ENCODE measurements at regions not wholly inside any gene's neighbourhood (a gene's known extent, or its start where the extent isn't known, plus 50 kb on each side); places are given as distances from the start of the nearest gene placed in this dataset.

DNA sequence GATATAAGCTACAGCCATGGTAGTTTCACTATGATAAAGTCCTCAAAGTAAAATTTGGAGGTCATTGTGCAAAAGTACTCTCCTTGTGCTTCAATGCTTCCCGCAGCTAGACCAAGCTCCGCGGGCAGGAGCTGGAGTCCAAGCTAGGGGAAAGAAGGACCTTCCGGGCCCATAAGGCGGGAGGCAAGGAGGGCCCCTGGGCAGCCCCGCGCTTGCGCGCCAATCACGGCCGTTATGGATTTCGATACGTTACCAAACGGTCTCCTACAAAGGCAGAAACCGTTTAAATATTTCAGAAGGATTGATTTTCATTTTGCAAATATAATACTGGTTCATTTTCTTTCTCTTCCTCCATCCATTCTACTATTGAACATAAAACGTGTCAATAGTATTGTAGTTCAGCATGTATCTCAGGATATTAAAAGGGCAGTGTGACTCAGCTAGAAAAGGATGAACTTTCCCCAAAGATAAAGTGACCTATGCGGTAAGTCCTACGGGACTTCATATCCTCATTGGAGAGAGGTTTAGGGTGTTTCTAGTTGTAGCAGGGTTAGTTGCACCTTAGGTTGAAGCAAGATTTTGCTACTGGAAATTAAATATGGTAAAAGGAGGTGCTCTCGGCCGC lies 128.0 kb downstream of the KIF20B start:
- Histone ChIP-seq H3K27ac (ENCODE audit: low read depth, low read length, severe bottlenecking) (no peak overlapping the region), H3K9me3 (ENCODE audit: control insufficient read depth, low read length) (peaks cover 4% of the 10 kb centered on the region), H3K4me3 (ENCODE audit: extremely low read depth, insufficient read depth, low read length, poor library complexity, severe bottlenecking) (no peak overlapping the region), H3K36me3 (ENCODE audit: control insufficient read depth, insufficient read depth, low read length) (no peaks in the 10 kb centered on the region), H3K4me1 (ENCODE audit: control insufficient read depth, insufficient read depth, low read length, poor library complexity, severe bottlenecking) (no peaks in the 10 kb centered on the region)
- 85 to 95% methylated on average over 4 to 16 of the region's 20 CpGs for WGBS, 2 experiments (ENCODE audit: insufficient coverage in 2 of 2)

DNA sequence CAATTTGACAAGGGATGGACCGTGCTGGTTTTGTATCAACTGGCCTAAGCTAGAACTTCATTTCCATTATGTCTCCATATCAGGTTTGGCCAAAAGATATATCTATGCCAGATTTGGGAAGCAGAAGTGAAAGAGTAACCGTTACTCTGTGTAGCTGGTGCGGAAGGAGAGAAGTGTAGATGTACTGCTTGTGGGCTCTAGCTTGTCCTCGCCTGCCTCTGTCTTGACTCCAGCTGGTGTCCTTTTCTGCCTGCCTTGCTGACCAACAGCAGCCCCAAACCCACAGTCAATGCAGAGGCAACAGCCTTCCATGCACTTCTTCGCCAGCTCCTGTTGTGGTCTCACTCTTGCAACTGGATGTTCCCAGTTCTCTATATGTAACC lies 128.5 kb downstream of the KIF20B start:
- H3K9me3 ChIP-seq (ENCODE audit: control insufficient read depth, low read length): peaks cover 4% of the 10 kb centered on the region
- H3K27ac ChIP-seq (ENCODE audit: low read depth, low read length, severe bottlenecking): no peak overlapping the region
- no peaks in the 10 kb centered on the region for H3K36me3 ChIP-seq (ENCODE audit: control insufficient read depth, insufficient read depth, low read length)
- no peak overlapping the region for H3K4me3 ChIP-seq (ENCODE audit: extremely low read depth, insufficient read depth, low read length, poor library complexity, severe bottlenecking)
- H3K4me1 ChIP-seq (ENCODE audit: control insufficient read depth, insufficient read depth, low read length, poor library complexity, severe bottlenecking): no peaks in the 10 kb centered on the region
- 89% methylated on average over 2 of the region's 5 CpGs; no CpG with 5 or more reads in 1 of the 2 experiments for whole genome bisulfite sequencing, 2 experiments (ENCODE audit: insufficient coverage in 2 of 2)

GRCh38 chr10:89830624-89831023 lies 129.2 kb downstream of the KIF20B start:
- peaks cover 4% of the 10 kb centered on the region for H3K9me3 ChIP-seq (ENCODE audit: control insufficient read depth, low read length)
- no peaks in the 10 kb centered on the region for H3K4me1 ChIP-seq (ENCODE audit: control insufficient read depth, insufficient read depth, low read length, poor library complexity, severe bottlenecking)
- no peak overlapping the region for H3K27ac ChIP-seq (ENCODE audit: low read depth, low read length, severe bottlenecking)
- WGBS, 2 experiments (ENCODE audit: insufficient coverage in 2 of 2): 100% methylated on average over 2 of the region's 2 CpGs; no CpG with 5 or more reads in 1 of the 2 experiments
- H3K36me3 ChIP-seq (ENCODE audit: control insufficient read depth, insufficient read depth, low read length): no peaks in the 10 kb centered on the region
- H3K4me3 ChIP-seq (ENCODE audit: extremely low read depth, insufficient read depth, low read length, poor library complexity, severe bottlenecking): no peak overlapping the region

DNA sequence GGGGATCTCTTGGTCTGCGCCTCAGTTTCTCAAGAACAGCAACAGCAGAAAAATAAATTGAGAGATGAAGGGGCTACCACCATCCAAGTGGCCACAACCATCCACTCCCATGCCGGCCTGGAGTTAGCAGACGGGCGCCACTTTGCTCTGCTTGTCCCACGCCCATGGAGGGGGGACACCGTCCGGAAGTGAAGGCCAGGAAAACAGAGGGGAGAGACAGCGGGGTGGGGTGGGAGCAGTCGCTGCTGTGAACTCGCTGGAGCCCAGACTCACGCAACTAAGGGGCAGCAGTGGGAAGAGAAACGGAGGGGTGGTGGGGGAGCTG lies 135.4 kb downstream of the KIF20B start:
- WGBS, 2 experiments (ENCODE audit: insufficient coverage in 2 of 2): 96 to 97% methylated on average over 11 to 12 of the region's 12 CpGs
- Histone ChIP-seq H3K36me3 (ENCODE audit: control insufficient read depth, insufficient read depth, low read length) (no peaks in the 10 kb centered on the region), H3K4me3 (ENCODE audit: extremely low read depth, insufficient read depth, low read length, poor library complexity, severe bottlenecking) (no peak overlapping the region), H3K9me3 (ENCODE audit: control insufficient read depth, low read length) (peaks cover 4% of the 10 kb centered on the region), H3K27ac (ENCODE audit: low read depth, low read length, severe bottlenecking) (no peak overlapping the region), H3K4me1 (ENCODE audit: control insufficient read depth, insufficient read depth, low read length, poor library complexity, severe bottlenecking) (no peaks in the 10 kb centered on the region)

DNA sequence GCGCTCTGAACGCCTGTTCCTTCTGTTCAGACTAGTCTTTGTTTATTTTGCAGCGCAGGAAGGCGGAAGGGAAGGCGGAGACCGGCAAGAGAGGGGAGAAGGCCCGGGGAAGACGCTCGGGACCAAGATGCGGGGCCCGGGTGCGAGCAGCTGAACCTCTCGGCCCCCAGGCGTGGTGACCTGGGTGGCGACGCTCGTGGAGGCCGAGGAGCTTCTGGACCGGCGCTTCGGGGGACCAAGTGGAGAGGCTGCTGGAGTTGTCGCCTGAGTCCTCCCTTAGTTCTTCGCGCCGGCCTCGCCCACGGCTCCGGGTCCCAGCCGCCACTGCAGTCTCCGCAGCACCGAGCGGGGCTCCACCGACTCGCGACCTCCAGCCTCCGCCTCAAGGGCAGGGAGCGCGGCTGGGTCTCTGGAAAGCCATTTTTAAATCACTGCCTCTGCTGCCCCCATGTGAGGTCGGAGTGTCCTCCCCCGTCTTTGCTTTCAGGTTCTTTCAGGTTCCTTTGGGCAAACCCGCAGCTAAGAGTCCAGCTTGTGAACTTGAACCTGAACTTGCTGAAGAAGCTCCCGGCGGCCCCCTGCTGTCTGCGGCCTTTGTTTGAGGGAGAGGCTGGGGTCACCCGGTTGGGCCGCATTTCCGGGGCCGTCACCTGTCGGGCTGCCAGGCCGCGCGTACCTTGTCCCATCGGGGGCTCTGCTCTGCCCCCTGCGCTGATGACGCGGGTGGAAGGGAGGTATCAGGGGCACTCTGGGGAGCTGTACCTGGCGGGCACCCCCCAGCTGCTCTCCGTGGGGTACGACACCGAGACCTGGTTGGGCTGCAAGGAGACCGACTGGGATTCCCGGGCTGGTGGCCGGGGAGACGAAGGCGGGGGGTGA lies 136.0 kb downstream of the KIF20B start:
- H3K36me3 ChIP-seq (ENCODE audit: control insufficient read depth, insufficient read depth, low read length): no peaks in the 10 kb centered on the region
- peaks cover 4% of the 10 kb centered on the region for H3K9me3 ChIP-seq (ENCODE audit: control insufficient read depth, low read length)
- WGBS, 2 experiments (ENCODE audit: insufficient coverage in 2 of 2): 95% methylated on average over 52 to 62 of the region's 65 CpGs
- no peak overlapping the region for H3K27ac ChIP-seq (ENCODE audit: low read depth, low read length, severe bottlenecking)
- no peak overlapping the region for H3K4me3 ChIP-seq (ENCODE audit: extremely low read depth, insufficient read depth, low read length, poor library complexity, severe bottlenecking)
- H3K4me1 ChIP-seq (ENCODE audit: control insufficient read depth, insufficient read depth, low read length, poor library complexity, severe bottlenecking): no peaks in the 10 kb centered on the region

DNA sequence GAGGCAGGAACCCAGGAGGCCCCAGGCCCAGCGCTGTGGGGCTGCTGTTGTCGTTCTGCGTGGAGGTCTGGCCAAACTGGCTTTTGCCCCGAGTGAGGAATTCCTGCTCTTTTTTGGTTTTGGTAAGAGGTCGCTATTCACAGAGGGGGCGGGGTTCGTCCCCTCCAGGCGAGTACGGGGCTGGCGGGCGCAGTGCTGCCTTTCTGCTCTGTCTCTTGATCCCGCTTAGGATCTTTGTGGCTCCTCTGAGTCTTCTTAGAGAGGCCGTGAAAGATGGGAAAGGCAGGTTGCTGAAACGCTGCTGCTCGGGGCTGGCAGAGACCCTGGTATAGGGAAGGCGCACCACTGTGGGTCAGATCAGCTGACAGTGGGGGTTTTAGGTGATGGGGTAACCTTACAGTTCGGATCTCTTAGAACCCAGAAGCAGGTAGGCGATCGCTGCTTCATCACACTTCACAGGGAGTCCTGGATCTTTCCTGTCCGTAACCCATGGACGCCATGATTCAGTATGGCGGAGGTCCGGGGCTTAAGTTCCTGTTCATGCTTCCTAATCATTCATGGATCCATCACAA lies 136.7 kb downstream of the KIF20B start:
- H3K36me3 ChIP-seq (ENCODE audit: control insufficient read depth, insufficient read depth, low read length): no peaks in the 10 kb centered on the region
- H3K4me1 ChIP-seq (ENCODE audit: control insufficient read depth, insufficient read depth, low read length, poor library complexity, severe bottlenecking): no peaks in the 10 kb centered on the region
- H3K4me3 ChIP-seq (ENCODE audit: extremely low read depth, insufficient read depth, low read length, poor library complexity, severe bottlenecking): no peak overlapping the region
- peaks cover 2% of the 10 kb centered on the region for H3K9me3 ChIP-seq (ENCODE audit: control insufficient read depth, low read length)
- WGBS, 2 experiments (ENCODE audit: insufficient coverage in 2 of 2): 89 to 92% methylated on average over 17 to 21 of the region's 23 CpGs
- H3K27ac ChIP-seq (ENCODE audit: low read depth, low read length, severe bottlenecking): no peak overlapping the region

GRCh38 chr10:89845541-89846280 lies 144.3 kb downstream of the KIF20B start:
- no peaks in the 10 kb centered on the region for H3K9me3 ChIP-seq (ENCODE audit: control insufficient read depth, low read length)
- WGBS, 2 experiments (ENCODE audit: insufficient coverage in 2 of 2): 83% methylated on average over 1 of the region's 2 CpGs; no CpG with 5 or more reads in 1 of the 2 experiments
- no peak overlapping the region for H3K4me3 ChIP-seq (ENCODE audit: extremely low read depth, insufficient read depth, low read length, poor library complexity, severe bottlenecking)
- no peaks in the 10 kb centered on the region for H3K36me3 ChIP-seq (ENCODE audit: control insufficient read depth, insufficient read depth, low read length)
- no peak overlapping the region for H3K27ac ChIP-seq (ENCODE audit: low read depth, low read length, severe bottlenecking)
- no peaks in the 10 kb centered on the region for H3K4me1 ChIP-seq (ENCODE audit: control insufficient read depth, insufficient read depth, low read length, poor library complexity, severe bottlenecking)

DNA sequence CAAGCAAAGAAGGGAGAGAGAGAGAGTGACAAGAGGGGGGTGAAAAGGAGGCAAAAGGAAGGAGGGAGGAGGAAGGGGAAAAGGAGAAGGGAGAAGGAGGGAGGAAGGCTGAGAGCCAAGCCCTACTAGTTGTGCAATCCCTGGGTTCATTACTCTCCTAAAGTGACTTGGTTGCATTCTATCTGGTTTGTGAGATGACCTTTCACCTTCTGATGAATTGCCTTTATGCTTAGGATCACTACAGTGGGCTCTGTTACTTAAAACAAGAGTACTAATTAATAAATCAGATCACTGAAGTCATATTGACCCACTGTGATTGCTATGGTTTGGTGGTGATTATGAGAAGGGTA lies 144.9 kb downstream of the KIF20B start:
- H3K27ac ChIP-seq (ENCODE audit: low read depth, low read length, severe bottlenecking): no peak overlapping the region
- H3K4me1 ChIP-seq (ENCODE audit: control insufficient read depth, insufficient read depth, low read length, poor library complexity, severe bottlenecking): no peaks in the 10 kb centered on the region
- H3K9me3 ChIP-seq (ENCODE audit: control insufficient read depth, low read length): no peaks in the 10 kb centered on the region
- H3K36me3 ChIP-seq (ENCODE audit: control insufficient read depth, insufficient read depth, low read length): no peaks in the 10 kb centered on the region
- no peak overlapping the region for H3K4me3 ChIP-seq (ENCODE audit: extremely low read depth, insufficient read depth, low read length, poor library complexity, severe bottlenecking)

- Histone ChIP-seq H3K27ac (ENCODE audit: low read depth, low read length, severe bottlenecking) (no peak overlapping the region), H3K36me3 (ENCODE audit: control insufficient read depth, insufficient read depth, low read length) (no peaks in the 10 kb centered on the region), H3K4me1 (ENCODE audit: control insufficient read depth, insufficient read depth, low read length, poor library complexity, severe bottlenecking) (no peaks in the 10 kb centered on the region), H3K4me3 (ENCODE audit: extremely low read depth, insufficient read depth, low read length, poor library complexity, severe bottlenecking) (no peak overlapping the region), H3K9me3 (ENCODE audit: control insufficient read depth, low read length) (no peaks in the 10 kb centered on the region)
- WGBS, 2 experiments (ENCODE audit: insufficient coverage in 2 of 2): 86 to 92% methylated on average over 1 of the region's 1 CpG
Observed at GRCh38 chr10:89846786-89847185, 145.4 kb downstream of the KIF20B start.

DNA sequence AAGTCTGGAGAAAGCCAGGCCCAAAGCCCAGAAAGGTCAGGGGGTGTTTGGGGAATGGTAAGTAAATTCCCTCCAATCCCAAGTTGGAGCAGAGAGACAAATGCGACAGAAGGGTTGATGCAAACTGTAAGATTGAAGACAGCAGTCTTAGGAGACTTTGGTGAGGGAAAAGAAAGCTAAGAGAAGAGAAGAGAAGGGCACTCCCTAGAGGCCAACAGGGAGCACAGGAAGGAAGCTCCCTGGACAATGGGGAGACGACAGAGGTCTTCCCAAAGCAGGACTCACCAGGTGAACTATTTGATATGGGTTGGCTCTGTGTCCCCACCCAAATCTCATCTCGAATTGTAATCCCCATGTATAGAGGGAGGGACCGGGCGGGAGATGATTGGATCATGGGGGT lies 151.5 kb downstream of the KIF20B start:
- Histone ChIP-seq H3K4me1 (ENCODE audit: control insufficient read depth, insufficient read depth, low read length, poor library complexity, severe bottlenecking) (no peaks in the 10 kb centered on the region), H3K4me3 (ENCODE audit: extremely low read depth, insufficient read depth, low read length, poor library complexity, severe bottlenecking) (no peak overlapping the region), H3K27ac (ENCODE audit: low read depth, low read length, severe bottlenecking) (no peak overlapping the region), H3K36me3 (ENCODE audit: control insufficient read depth, insufficient read depth, low read length) (no peaks in the 10 kb centered on the region), H3K9me3 (ENCODE audit: control insufficient read depth, low read length) (no peaks in the 10 kb centered on the region)
- WGBS, 2 experiments (ENCODE audit: insufficient coverage in 2 of 2): 75 to 100% methylated on average over 1 to 4 of the region's 5 CpGs

Measured in mesodermal cell (in vitro differentiated cells).